H1 (cell line): ENCODE measurements at regions not wholly inside any gene's neighbourhood (a gene's known extent, or its start where the extent isn't known, plus 50 kb on each side); places are given as distances from the start of the nearest gene placed in this dataset.

Experiments used
- CTCF ChIA-PET: fragments of 300-600 bp; sonication (Branson Sonifier 250); formaldehyde crosslinking; loops from one replicate; lab custom pipeline; 2021; ENCODE audit not compliant: partially characterized antibody; lab: Charles Lee
- POLR2A ChIA-PET: fragments of 300-600 bp; sonication (Branson Sonifier 250); formaldehyde crosslinking; loops from one replicate; lab custom pipeline; 2021; ENCODE audit warnings: inconsistent platforms; ENCODE audit not compliant: partially characterized antibody; lab: Charles Lee
- DNase-seq, 2 experiments: peaks; one replicate each; pipeline versions ENCODE4 v3.0.0 to v3.0.0-alpha.2; 2010 to 2022; ENCODE audit warnings: low spot score in 2 of 2, low read depth in 1 of 2, mixed read lengths in 1 of 2
- FAIRE-seq: peaks from 2 replicates; lab custom pipeline; 2011; peaks lifted over from hg19 to GRCh38; lab: Jason Lieb, UNC
- H2AFZ ChIP-seq: 2 replicates; pipeline ENCODE4 v1.8.1; 2012; ENCODE audit warnings: low read length, inconsistent platforms
- H2AK5ac ChIP-seq: 2 replicates; pipeline ENCODE4 v1.6.1; 2013; ENCODE audit warnings: low read depth, low read length
- H2BK120ac ChIP-seq: replicated peaks from 2 replicates; pipeline ENCODE3; 2013; ENCODE audit warnings: low read depth, low read length, inconsistent platforms
- H2BK12ac ChIP-seq: 2 replicates; pipeline ENCODE4 v1.6.1; 2013; ENCODE audit warnings: low read depth, low read length
- H2BK15ac ChIP-seq: 2 replicates; pipeline ENCODE4 v1.6.1; 2013; ENCODE audit warnings: low read length
- H2BK20ac ChIP-seq: 2 replicates; pipeline ENCODE4 v1.6.1; 2013; ENCODE audit warnings: low read length
- H2BK5ac ChIP-seq: 2 replicates; pipeline ENCODE4 v1.6.1; 2013; ENCODE audit warnings: low read depth, low read length
- H3K14ac ChIP-seq: 2 replicates; pipeline ENCODE4 v1.6.1; 2013; ENCODE audit warnings: inconsistent platforms; ENCODE audit not compliant: insufficient read length
- H3K18ac ChIP-seq: 2 replicates; pipeline ENCODE4 v1.6.1; 2013; ENCODE audit warnings: low read length; ENCODE audit errors: extremely low read depth
- H3K23ac ChIP-seq: 2 replicates; pipeline ENCODE4 v1.6.1; 2013; ENCODE audit warnings: inconsistent platforms; ENCODE audit not compliant: insufficient read length
- H3K23me2 ChIP-seq: 2 replicates; pipeline ENCODE4 v1.6.1; 2013; ENCODE audit warnings: low read depth, low read length
- H3K27ac ChIP-seq: 2 replicates; pipeline ENCODE4 v1.6.1; 2011; ENCODE audit warnings: low read depth, low read length, inconsistent platforms
- H3K27me3 ChIP-seq, 4 experiments: replicated peaks in 1 of 4; 1 replicate in 1 of 4; 2 replicates in 3 of 4; pipeline versions ENCODE4 v1.6.1 to v1.8.1; 2011 to 2013; ENCODE audit warnings: low read length in 3 of 4, mild to moderate bottlenecking in 3 of 4, inconsistent platforms in 2 of 4, mixed read lengths in 2 of 4, moderate library complexity in 1 of 4; ENCODE audit not compliant: control insufficient read depth in 3 of 4, insufficient read depth in 3 of 4; ENCODE audit errors: extremely low read depth in 1 of 4
- H3K36me3 ChIP-seq, 4 experiments: 2 replicates each; pipeline versions ENCODE4 v1.6.1 to v1.8.1; 2011 to 2013; ENCODE audit warnings: mild to moderate bottlenecking in 4 of 4, low read length in 3 of 4, moderate library complexity in 2 of 4, control low read depth in 1 of 4, inconsistent platforms in 1 of 4; ENCODE audit not compliant: insufficient read depth in 4 of 4, control insufficient read depth in 2 of 4
- H3K4ac ChIP-seq: replicated peaks from 2 replicates; pipeline ENCODE3; 2013; ENCODE audit warnings: low read length, low read depth, mixed read lengths, inconsistent platforms; ENCODE audit not compliant: insufficient read length
- H3K4me1 ChIP-seq, 4 experiments: replicated peaks in 1 of 4; 1 replicate in 1 of 4; 2 replicates in 3 of 4; pipeline versions ENCODE4 v1.6.1 to v1.8.1; 2011 to 2013; ENCODE audit warnings: low read length in 3 of 4, inconsistent platforms in 2 of 4, mixed read lengths in 1 of 4; ENCODE audit not compliant: insufficient read depth in 4 of 4, control insufficient read depth in 3 of 4
- H3K4me2 ChIP-seq, 2 experiments: 2 replicates each; pipeline versions ENCODE4 v1.6.1 to v1.8.1; 2011 to 2013; ENCODE audit warnings: low read depth in 2 of 2, low read length in 2 of 2, control low read depth in 1 of 2, inconsistent platforms in 1 of 2, mild to moderate bottlenecking in 1 of 2; ENCODE audit not compliant: insufficient read depth in 1 of 2
- H3K4me3 ChIP-seq, 4 experiments: fragments of 200-600, 300-600 bp in 1 of 4; sonication (generic), shearing (Covaris generic), sonication (Bioruptor Twin) in 1 of 4; 2 replicates each; pipeline versions ENCODE4 v1.5.1 to v1.8.1; 2011 to 2016; ENCODE audit warnings: low read length in 4 of 4, low read depth in 3 of 4, control low read depth in 2 of 4, inconsistent platforms in 2 of 4, mild to moderate bottlenecking in 2 of 4, mixed read lengths in 1 of 4, moderate library complexity in 1 of 4; ENCODE audit not compliant: insufficient read depth in 2 of 4; ENCODE audit errors: extremely low read depth in 1 of 4
- H3K56ac ChIP-seq: replicated peaks from 2 replicates; pipeline ENCODE3; 2013; ENCODE audit warnings: low read depth, mild to moderate bottlenecking, mixed read lengths, low read length, inconsistent platforms; ENCODE audit not compliant: insufficient read length
- H3K79me1 ChIP-seq: 2 replicates; pipeline ENCODE4 v1.6.1; 2013; ENCODE audit warnings: low read depth, low read length, control low read depth
- H3K79me2 ChIP-seq, 2 experiments: 2 replicates each; pipeline versions ENCODE4 v1.6.1 to v1.8.1; 2012 to 2013; ENCODE audit warnings: low read length in 2 of 2, mild to moderate bottlenecking in 2 of 2, inconsistent platforms in 1 of 2; ENCODE audit not compliant: insufficient read depth in 2 of 2, control insufficient read depth in 1 of 2
- H3K9ac ChIP-seq, 4 experiments: replicated peaks in 1 of 4; 1 replicate in 1 of 4; 2 replicates in 3 of 4; pipeline versions ENCODE4 v1.6.1 to v1.8.1; 2011 to 2013; ENCODE audit warnings: low read depth in 3 of 4, low read length in 3 of 4, control low read depth in 2 of 4, mild to moderate bottlenecking in 2 of 4, moderate library complexity in 2 of 4, inconsistent platforms in 1 of 4; ENCODE audit errors: extremely low read depth in 1 of 4
- H3K9me3 ChIP-seq, 2 experiments: 2 replicates each; pipeline versions ENCODE4 v1.6.1 to v1.8.1; 2012 to 2013; ENCODE audit warnings: mild to moderate bottlenecking in 2 of 2, moderate library complexity in 2 of 2, control low read depth in 1 of 2, inconsistent platforms in 1 of 2, low read depth in 1 of 2, low read length in 1 of 2, mixed read lengths in 1 of 2; ENCODE audit not compliant: insufficient read depth in 2 of 2
- H4K20me1 ChIP-seq, 2 experiments: replicated peaks in 1 of 2; 2 replicates each; pipeline versions ENCODE3 to v1.8.1; 2011 to 2013; ENCODE audit warnings: inconsistent platforms in 2 of 2, low read length in 2 of 2, mild to moderate bottlenecking in 1 of 2; ENCODE audit not compliant: insufficient read depth in 2 of 2, control insufficient read depth in 1 of 2
- H4K5ac ChIP-seq: 2 replicates; pipeline ENCODE4 v1.6.1; 2013; ENCODE audit warnings: low read length, low read depth, mixed read lengths, inconsistent platforms; ENCODE audit not compliant: insufficient read length
- H4K8ac ChIP-seq: 2 replicates; pipeline ENCODE4 v1.8.0; 2013; ENCODE audit warnings: mild to moderate bottlenecking, moderate library complexity, low read length, inconsistent platforms; ENCODE audit not compliant: insufficient read depth; ENCODE audit errors: extremely low read depth
- H4K91ac ChIP-seq: replicated peaks from 2 replicates; pipeline ENCODE3; 2013; ENCODE audit warnings: low read length, mixed read lengths, inconsistent platforms; ENCODE audit not compliant: insufficient read length
- CBX8 ChIP-seq: fragments of 300-800, 300-1000 bp; sonication (generic); IDR thresholded peaks from 2 replicates; pipeline ENCODE4 v1.7.1; 2016; ENCODE audit warnings: low read depth, low read length, borderline replicate concordance
- EGR1 ChIP-seq: IDR thresholded peaks from 2 replicates; pipeline ENCODE4 v1.6.1; 2011; ENCODE audit warnings: low read depth, low read length, borderline replicate concordance
- EZH2 ChIP-seq: fragments of 200-600 bp; sonication (generic); IDR thresholded peaks from 2 replicates; pipeline ENCODE4 v1.7.1; 2012; ENCODE audit warnings: low read depth, mild to moderate bottlenecking, moderate library complexity, low read length, inconsistent platforms; ENCODE audit not compliant: severe bottlenecking
- NRF1 ChIP-seq: IDR thresholded peaks from 2 replicates; pipeline ENCODE4 v1.6.1; 2011; ENCODE audit warnings: mild to moderate bottlenecking, low read depth, low read length, improper control_type of control experiment
- PHF8 ChIP-seq: fragments of 200-600 bp; sonication (generic); conservative IDR thresholded peaks from 2 replicates; pipeline ENCODE4 v1.7.1; 2012; ENCODE audit warnings: low read depth, mild to moderate bottlenecking, inconsistent platforms, low read length, moderate library complexity
- POLR2AphosphoS5 ChIP-seq: IDR thresholded peaks from 2 replicates; pipeline ENCODE4 v1.6.1; 2011; ENCODE audit warnings: low read depth, low read length
- RFX5 ChIP-seq: IDR thresholded peaks from 2 replicates; pipeline ENCODE4 v1.6.1; 2011; ENCODE audit warnings: low read depth, low read length, improper control_type of control experiment, borderline replicate concordance
- SAP30 ChIP-seq: fragments of 300-600 bp; sonication (generic); IDR thresholded peaks from 2 replicates; pipeline ENCODE4 v1.7.1; 2012; ENCODE audit warnings: low read length, moderate library complexity, mild to moderate bottlenecking, inconsistent platforms; ENCODE audit not compliant: insufficient read depth, insufficient replicate concordance
- SP4 ChIP-seq: IDR thresholded peaks from 2 replicates; pipeline ENCODE4 v1.6.1; 2012; ENCODE audit warnings: low read length, inconsistent platforms
- SRF ChIP-seq: IDR thresholded peaks from 2 replicates; pipeline ENCODE4 v1.6.1; 2011; ENCODE audit warnings: mild to moderate bottlenecking, low read depth, low read length, moderate library complexity
- TBP ChIP-seq: IDR thresholded peaks from 2 replicates; pipeline ENCODE4 v1.6.1; 2011; ENCODE audit warnings: low read depth, low read length, improper control_type of control experiment
- WGBS, 2 experiments: shearing (Covaris generic) in 1 of 2; methylation state at CpG; one replicate each; pipeline versions ENCODE4 v1.1.6 to v1.1.7; 2013 to 2015; ENCODE audit warnings: low lambda C conversion rate in 2 of 2, mixed read lengths in 2 of 2, inconsistent platforms in 1 of 2, low coverage in 1 of 2, missing lambda C conversion rate in 1 of 2; ENCODE audit not compliant: insufficient replicate concordance in 2 of 2, insufficient coverage in 1 of 2, insufficient read length in 1 of 2; ENCODE audit errors: extremely low coverage in 1 of 2, missing lambda C conversion rate in 1 of 2; 5-methylcytosine and 5-hydroxymethylcytosine counted together
- TF ChIP-seq, protein P1 (sequence below): IDR thresholded peaks from 2 replicates; pipeline ENCODE4 v1.6.1; 2011; ENCODE audit warnings: low read depth, mild to moderate bottlenecking, low read length; ENCODE audit not compliant: insufficient read depth

DNA sequence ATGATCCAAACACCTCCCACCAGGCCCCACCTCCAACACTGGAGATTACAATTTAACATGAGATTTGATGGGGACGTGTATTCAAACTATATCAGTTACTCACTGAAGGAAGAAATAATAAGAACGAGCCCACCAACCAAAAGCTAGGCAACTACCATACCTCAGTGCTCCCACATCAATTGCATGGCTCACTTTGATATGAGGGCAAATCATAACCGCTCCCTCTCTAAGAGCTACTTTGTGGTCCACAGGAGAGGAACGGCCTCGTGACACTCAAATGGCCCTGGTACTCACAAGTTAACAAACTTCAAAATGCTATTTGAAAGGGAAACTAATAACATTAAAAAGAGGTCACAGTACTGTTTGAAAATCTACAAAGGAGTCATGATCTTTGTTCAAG, 170.7 kb upstream of the SLC7A11 start:
- H3K18ac ChIP-seq = no peak overlapping the region
- H3K56ac ChIP-seq = no peak overlapping the region
- no peak overlapping the region for H2AFZ ChIP-seq
- no peak overlapping the region for H2BK15ac ChIP-seq
- FAIRE-seq = no peak
- no peaks in the 10 kb centered on the region for H3K79me2 ChIP-seq
- no peak overlapping the region for H3K4ac ChIP-seq
- H3K9me3 ChIP-seq = no peaks in the 10 kb centered on the region; a peak in 1 of 4 replicates
- H3K27me3 ChIP-seq = no peaks in the 10 kb centered on the region
- no peak overlapping the region for H2BK5ac ChIP-seq
- H4K5ac ChIP-seq = no peak overlapping the region
- H3K36me3 ChIP-seq = no peaks in the 10 kb centered on the region
- H3K14ac ChIP-seq = no peak overlapping the region
- H2AK5ac ChIP-seq = no peak overlapping the region
- no peak overlapping the region for H3K4me2 ChIP-seq
- WGBS, 2 experiments = 92% methylated on average over 5 of the region's 5 CpGs; no CpG with 5 or more reads in 1 of the 2 experiments
- H4K91ac ChIP-seq = no peak overlapping the region
- no peak overlapping the region for H3K4me3 ChIP-seq
- ChIA-PET POLR2A (no interaction called here), CTCF (interaction anchor here (1.4 kb wide), 1 partner anchor 33 kb away, joined by 3 read pairs; no protein-coding TSS in a partner anchor)
- no peaks in the 10 kb centered on the region for H3K79me1 ChIP-seq
- no peak overlapping the region for H2BK20ac ChIP-seq
- no peak overlapping the region for H3K9ac ChIP-seq
- no peak overlapping the region for H3K27ac ChIP-seq
- H3K4me1 ChIP-seq = no peaks in the 10 kb centered on the region; a peak in 1 of 7 replicates
- no peak overlapping the region for H2BK120ac ChIP-seq
- no peaks in the 10 kb centered on the region for H3K23me2 ChIP-seq
- H2BK12ac ChIP-seq = no peak overlapping the region
- H4K20me1 ChIP-seq = no peaks in the 10 kb centered on the region
- H4K8ac ChIP-seq = no peak overlapping the region
- H3K23ac ChIP-seq = no peak overlapping the region
- no peak for DNase-seq
- TF ChIP-seq SAP30 = no peak
- no peak for TF ChIP-seq CBX8
- no peak for TF ChIP-seq PHF8
- TF ChIP-seq, protein P1, sequence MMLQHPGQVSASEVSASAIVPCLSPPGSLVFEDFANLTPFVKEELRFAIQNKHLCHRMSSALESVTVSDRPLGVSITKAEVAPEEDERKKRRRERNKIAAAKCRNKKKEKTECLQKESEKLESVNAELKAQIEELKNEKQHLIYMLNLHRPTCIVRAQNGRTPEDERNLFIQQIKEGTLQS = no peak
- no peak for TF ChIP-seq SRF
- no peak for TF ChIP-seq SP4
- no peak for TF ChIP-seq EGR1
- TF ChIP-seq EZH2 = no peak
- no peak for TF ChIP-seq POLR2AphosphoS5
- TF ChIP-seq NRF1 = no peak
- no peak for TF ChIP-seq RFX5
- no peak for TF ChIP-seq TBP
